HCT116 (cell line): ENCODE measurements at regions not wholly inside any gene's neighbourhood (a gene's known extent, or its start where the extent isn't known, plus 50 kb on each side); places are given as distances from the start of the nearest gene placed in this dataset.

ENCODE experiments used
- ATAC-seq: fragments of 200-7000 bp; cut with Tn5 transposase; 2 replicates; pipeline ENCODE4 v1.9.1; 2020; ENCODE audit warnings: mild to moderate bottlenecking, moderate library complexity
- BruUV-seq: library from RNA; stranded (reverse); fragments of 400-500 nt; replicated peaks from 2 replicates; lab custom pipeline; 2021; lab: Mats Ljungman, UMichigan
- CTCF ChIA-PET: fragments of 300-600 bp; sonication (Branson Sonifier 250); formaldehyde crosslinking; loops from one replicate; lab custom pipeline; 2021; ENCODE audit warnings: antibody characterized with exemption; lab: Charles Lee
- POLR2A ChIA-PET: fragments of 300-600, 350-600 bp; sonication (Branson Sonifier 250); formaldehyde crosslinking; loops from one replicate; lab custom pipeline; 2021; ENCODE audit warnings: antibody characterized with exemption; lab: Charles Lee
- RAD21 ChIA-PET, 2 experiments: fragments of 300-600 bp; sonication (Branson Sonifier 250); formaldehyde crosslinking; loops; one replicate each; lab custom pipeline; 2023; ENCODE audit warnings: low total read pairs in 2 of 2; ENCODE audit not compliant: uncharacterized antibody in 2 of 2, unreplicated experiment in 2 of 2, low non-redundant PET in 1 of 2; lab: Charles Lee
- DNase-seq: peaks from one replicate; pipeline ENCODE4 v3.0.0-alpha.2; 2010; ENCODE audit warnings: low read depth, low spot score
- H2AFZ ChIP-seq: fragments of 200-600 bp; shearing (Covaris generic), sonication (generic); 2 replicates; pipeline ENCODE4 v1.6.1; 2017; ENCODE audit warnings: low read depth, mixed run types, mixed read lengths, antibody characterized with exemption, low read length; ENCODE audit not compliant: poor library complexity, severe bottlenecking
- H3K27ac ChIP-seq: 2 replicates; pipeline ENCODE4 v1.5.1; 2012; ENCODE audit warnings: low read depth, low read length
- H3K27me3 ChIP-seq: fragments of 200-600 bp; sonication (generic); 2 replicates; pipeline ENCODE4 v1.6.1; 2016; ENCODE audit warnings: mixed run types, low read length, mixed read lengths; ENCODE audit not compliant: insufficient read depth
- H3K36me3 ChIP-seq, 2 experiments: fragments of 200-500 bp in 1 of 2; fragments of 200-600 bp in 1 of 2; sonication (Bioruptor generic) in 1 of 2; sonication (generic) in 1 of 2; 2 replicates each; pipeline versions ENCODE4 v1.5.1 to v1.6.1; 2014 to 2016; ENCODE audit warnings: low read length in 2 of 2, inconsistent platforms in 1 of 2, mixed read lengths in 1 of 2, mixed run types in 1 of 2; ENCODE audit not compliant: insufficient read depth in 2 of 2, control insufficient read depth in 1 of 2
- H3K4me1 ChIP-seq, 2 experiments: fragments of 200-600 bp in 1 of 2; sonication (generic) in 1 of 2; 2 replicates each; pipeline versions ENCODE4 v1.5.1 to v1.6.1; 2012 to 2017; ENCODE audit warnings: low read length in 2 of 2, inconsistent platforms in 1 of 2, mild to moderate bottlenecking in 1 of 2, mixed read lengths in 1 of 2, mixed run types in 1 of 2, moderate library complexity in 1 of 2; ENCODE audit not compliant: insufficient read depth in 2 of 2, control insufficient read depth in 1 of 2
- H3K4me2 ChIP-seq: fragments of 200-600 bp; sonication (generic); 2 replicates; pipeline ENCODE4 v1.6.1; 2017; ENCODE audit warnings: mixed run types, low read length, mixed read lengths
- H3K4me3 ChIP-seq, 2 experiments: fragments of 200-600 bp in 1 of 2; sonication (generic) in 1 of 2; replicated peaks in 1 of 2; 2 replicates each; pipeline ENCODE4 v1.5.1; 2011 to 2016; ENCODE audit warnings: low read length in 2 of 2, control low read depth in 1 of 2, low read depth in 1 of 2, mild to moderate bottlenecking in 1 of 2, mixed read lengths in 1 of 2, mixed run types in 1 of 2
- H3K79me2 ChIP-seq: fragments of 200-600 bp; sonication (generic); 2 replicates; pipeline ENCODE4 v1.6.1; 2017; ENCODE audit warnings: mild to moderate bottlenecking, mixed run types, low read length, moderate library complexity, mixed read lengths; ENCODE audit not compliant: insufficient read depth
- H3K9ac ChIP-seq: fragments of 200-600 bp; sonication (generic); 2 replicates; pipeline ENCODE4 v1.6.1; 2016; ENCODE audit warnings: low read length, mixed read lengths
- H3K9me2 ChIP-seq: fragments of 200-600 bp; sonication (generic), shearing (Covaris generic); 2 replicates; pipeline ENCODE4 v1.6.1; 2017; ENCODE audit warnings: mixed run types, mild to moderate bottlenecking, moderate library complexity; ENCODE audit not compliant: insufficient read depth
- H3K9me3 ChIP-seq, 2 experiments: fragments of 200-500 bp in 1 of 2; fragments of 200-600 bp in 1 of 2; sonication (Bioruptor generic) in 1 of 2; sonication (generic) in 1 of 2; 2 replicates each; pipeline ENCODE4 v1.6.1; 2014 to 2017; ENCODE audit warnings: low read length in 2 of 2, mixed read lengths in 2 of 2, inconsistent platforms in 1 of 2, low read depth in 1 of 2, mild to moderate bottlenecking in 1 of 2, mixed run types in 1 of 2, moderate library complexity in 1 of 2; ENCODE audit not compliant: control insufficient read depth in 1 of 2, insufficient read depth in 1 of 2
- H4K20me1 ChIP-seq: fragments of 200-600 bp; sonication (generic), shearing (Covaris generic); 2 replicates; pipeline ENCODE4 v1.6.1; 2017; ENCODE audit warnings: mixed run types, mild to moderate bottlenecking, moderate library complexity; ENCODE audit not compliant: insufficient read depth
- CBX3 ChIP-seq: IDR thresholded peaks from 2 replicates; pipeline ENCODE4 v1.6.1; 2012; ENCODE audit warnings: low read depth
- CTCF ChIP-seq, 3 experiments: fragments of 200-600 bp in 1 of 3; sonication (generic) in 1 of 3; IDR thresholded peaks in 2 of 3; conservative IDR thresholded peaks in 1 of 3; 2 replicates each; pipeline ENCODE4 v1.5.1; 2012 to 2017; ENCODE audit warnings: low read depth in 2 of 3, low read length in 2 of 3, antibody characterized with exemption in 1 of 3, borderline replicate concordance in 1 of 3, control low read depth in 1 of 3, mild to moderate bottlenecking in 1 of 3, mixed read lengths in 1 of 3, mixed run types in 1 of 3, moderate library complexity in 1 of 3; ENCODE audit not compliant: insufficient read depth in 1 of 3
- EGR1 ChIP-seq: IDR thresholded peaks from 2 replicates; pipeline ENCODE4 v1.6.1; 2012; ENCODE audit warnings: low read depth
- JUND ChIP-seq: IDR thresholded peaks from 2 replicates; pipeline ENCODE4 v1.6.1; 2012
- POLR2A ChIP-seq: IDR thresholded peaks from 2 replicates; pipeline ENCODE4 v1.7.0; 2011; ENCODE audit warnings: borderline replicate concordance; ENCODE audit not compliant: insufficient read depth, insufficient read length; ENCODE audit errors: extremely low read depth
- POLR2AphosphoS5 ChIP-seq: IDR thresholded peaks from 2 replicates; pipeline ENCODE4 v1.6.1; 2011; ENCODE audit warnings: mild to moderate bottlenecking, low read depth, low read length, moderate library complexity
- REST ChIP-seq: IDR thresholded peaks from 2 replicates; pipeline ENCODE4 v1.6.1; 2012; ENCODE audit warnings: low read depth
- TCF7L2 ChIP-seq: IDR thresholded peaks from 2 replicates; pipeline ENCODE4 v1.7.0; 2011; ENCODE audit warnings: borderline replicate concordance, inconsistent platforms; ENCODE audit not compliant: insufficient read depth, insufficient read length; ENCODE audit errors: extremely low read depth
- YY1 ChIP-seq: IDR thresholded peaks from 2 replicates; pipeline ENCODE4 v1.6.1; 2011; ENCODE audit warnings: low read length, low read depth, moderate library complexity, mild to moderate bottlenecking; ENCODE audit not compliant: insufficient replicate concordance; ENCODE audit errors: extremely low read depth
- ZBTB33 ChIP-seq: IDR thresholded peaks from 2 replicates; pipeline ENCODE4 v1.6.1; 2011; ENCODE audit warnings: mild to moderate bottlenecking, low read length, moderate library complexity; ENCODE audit not compliant: insufficient replicate concordance; ENCODE audit errors: extremely low read depth
- ZFX ChIP-seq: fragments of 450-650 bp; IDR thresholded peaks from 2 replicates; pipeline ENCODE4 v1.6.1; 2017
- intact Hi-C: fragments of 100-400 bp; cut with micrococcal nuclease; formaldehyde crosslinking; loops from 2 replicates; pipeline ENCODE4 v1.10.0; 2022

- no peaks in the 10 kb centered on the region for H3K27me3 ChIP-seq
- ChIA-PET POLR2A (no interaction called here), RAD21 (no interaction called here), CTCF (no interaction called here)
- H3K9ac ChIP-seq, result no peak overlapping the region
- DNase-seq (no peak), ATAC-seq (no peak)
- no peak overlapping the region for H3K4me3 ChIP-seq
- BruUV-seq, result no TSS peak
- no peaks in the 10 kb centered on the region for H3K36me3 ChIP-seq
- H4K20me1 ChIP-seq, result no peaks in the 10 kb centered on the region
- peaks cover 0 to 5% of the 10 kb centered on the region in 2 experiments; a peak in 1 of 4 replicates for H3K4me1 ChIP-seq
- H3K9me2 ChIP-seq, result no peaks in the 10 kb centered on the region
- H3K79me2 ChIP-seq, result no peaks in the 10 kb centered on the region
- no peak overlapping the region for H3K27ac ChIP-seq
- intact Hi-C loops, result no loop called here
- H2AFZ ChIP-seq, result no peak overlapping the region
- no peaks in the 10 kb centered on the region for H3K9me3 ChIP-seq
- no peak overlapping the region for H3K4me2 ChIP-seq
- TF ChIP-seq POLR2AphosphoS5 (no peak), POLR2A (no peak), EGR1 (no peak), CTCF (IDR thresholded peaks at IDR 0.05 in 2 of 3, conservative IDR thresholded peaks at IDR 0.05 in 1 of 3; ENCODE audit: borderline replicate concordance in 1 of 3, insufficient read depth in 1 of 3, low read depth in 2 of 3, low read length in 2 of 3) (no peak), JUND (no peak), ZBTB33 (no peak), ZFX (no peak), TCF7L2 (no peak), YY1 (no peak), REST (no peak), CBX3 (no peak)
- TF ChIP-seq, all 23 proteins: peak for 0
Observed at GRCh38 chr5:86320266-86320665, 297.5 kb upstream of the COX7C start.
